ENCODE measurements at regions not wholly inside any gene's neighbourhood (a gene's known extent, or its start where the extent isn't known, plus 50 kb on each side); places are given as distances from the start of the nearest gene placed in this dataset.

GRCh38 chr4:146998157-146998556 is 52.5 kb upstream of the TTC29 start:
- H3K4me3 Mint-ChIP-seq: no peak overlapping the region
- peaks cover 2% of the 10 kb centered on the region for H3K27me3 Mint-ChIP-seq
- H3K27ac Mint-ChIP-seq: no peak overlapping the region
- peaks cover 2% of the 10 kb centered on the region for H3K36me3 Mint-ChIP-seq
- H3K4me1 Mint-ChIP-seq (ENCODE audit: low read depth): no peaks in the 10 kb centered on the region
- no peaks in the 10 kb centered on the region for H3K9me3 Mint-ChIP-seq (ENCODE audit: low read depth)

- Mint-ChIP-seq H3K9me3 (ENCODE audit: low read depth) (no peaks in the 10 kb centered on the region), H3K4me3 (no peak overlapping the region), H3K27me3 (no peaks in the 10 kb centered on the region), H3K4me1 (ENCODE audit: low read depth) (no peaks in the 10 kb centered on the region), H3K36me3 (no peaks in the 10 kb centered on the region), H3K27ac (no peak overlapping the region)
These were observed 58.5 kb upstream of the TTC29 start for GRCh38 chr4:147003956-147004809.

- H3K4me3 Mint-ChIP-seq: no peak overlapping the region
- no peaks in the 10 kb centered on the region for H3K9me3 Mint-ChIP-seq (ENCODE audit: low read depth)
- H3K4me1 Mint-ChIP-seq (ENCODE audit: low read depth): no peaks in the 10 kb centered on the region
- H3K27me3 Mint-ChIP-seq: no peaks in the 10 kb centered on the region
- no peaks in the 10 kb centered on the region for H3K36me3 Mint-ChIP-seq
- H3K27ac Mint-ChIP-seq: no peak overlapping the region
These were observed 60.6 kb upstream of the TTC29 start for GRCh38 chr4:147006229-147006628.

- Mint-ChIP-seq H3K36me3 (no peaks in the 10 kb centered on the region), H3K4me1 (ENCODE audit: low read depth) (no peaks in the 10 kb centered on the region), H3K9me3 (ENCODE audit: low read depth) (no peaks in the 10 kb centered on the region), H3K27me3 (no peaks in the 10 kb centered on the region), H3K27ac (no peak overlapping the region), H3K4me3 (no peak overlapping the region)
These were observed 64.2 kb upstream of the TTC29 start for GRCh38 chr4:147009875-147010274.

- H3K4me3 Mint-ChIP-seq: no peak overlapping the region
- H3K36me3 Mint-ChIP-seq: no peaks in the 10 kb centered on the region
- H3K27me3 Mint-ChIP-seq: peaks cover 3% of the 10 kb centered on the region
- no peaks in the 10 kb centered on the region for H3K9me3 Mint-ChIP-seq (ENCODE audit: low read depth)
- no peak overlapping the region for H3K27ac Mint-ChIP-seq
- H3K4me1 Mint-ChIP-seq (ENCODE audit: low read depth): no peaks in the 10 kb centered on the region
These were observed 65.7 kb upstream of the TTC29 start for GRCh38 chr4:147011411-147011810.

- Mint-ChIP-seq H3K27ac (no peak overlapping the region), H3K36me3 (no peaks in the 10 kb centered on the region), H3K9me3 (ENCODE audit: low read depth) (no peaks in the 10 kb centered on the region), H3K4me1 (ENCODE audit: low read depth) (no peaks in the 10 kb centered on the region), H3K4me3 (no peak overlapping the region), H3K27me3 (peaks cover 3% of the 10 kb centered on the region)
These were observed 66.5 kb upstream of the TTC29 start for GRCh38 chr4:147012059-147012707.

- peaks cover 3% of the 10 kb centered on the region for H3K27me3 Mint-ChIP-seq
- no peak overlapping the region for H3K4me3 Mint-ChIP-seq
- H3K9me3 Mint-ChIP-seq (ENCODE audit: low read depth): no peaks in the 10 kb centered on the region
- no peaks in the 10 kb centered on the region for H3K4me1 Mint-ChIP-seq (ENCODE audit: low read depth)
- H3K27ac Mint-ChIP-seq: no peak overlapping the region
- H3K36me3 Mint-ChIP-seq: no peaks in the 10 kb centered on the region
These were observed 69.3 kb upstream of the TTC29 start for GRCh38 chr4:147014946-147015345.

GRCh38 chr4:147015491-147015890 is 69.8 kb upstream of the TTC29 start:
- H3K9me3 Mint-ChIP-seq (ENCODE audit: low read depth): no peaks in the 10 kb centered on the region
- no peaks in the 10 kb centered on the region for H3K36me3 Mint-ChIP-seq
- H3K27ac Mint-ChIP-seq: no peak overlapping the region
- peaks cover 3% of the 10 kb centered on the region for H3K27me3 Mint-ChIP-seq
- no peaks in the 10 kb centered on the region for H3K4me1 Mint-ChIP-seq (ENCODE audit: low read depth)
- H3K4me3 Mint-ChIP-seq: no peak overlapping the region

GRCh38 chr4:147017081-147017480 is 71.4 kb upstream of the TTC29 start:
- Mint-ChIP-seq H3K9me3 (ENCODE audit: low read depth) (no peaks in the 10 kb centered on the region), H3K27ac (no peak overlapping the region), H3K4me1 (ENCODE audit: low read depth) (no peaks in the 10 kb centered on the region), H3K36me3 (no peaks in the 10 kb centered on the region), H3K4me3 (no peak overlapping the region), H3K27me3 (peaks cover 3% of the 10 kb centered on the region)

GRCh38 chr4:147019091-147019490 is 73.4 kb upstream of the TTC29 start:
- H3K4me3 Mint-ChIP-seq: no peak overlapping the region
- H3K4me1 Mint-ChIP-seq (ENCODE audit: low read depth): no peaks in the 10 kb centered on the region
- no peaks in the 10 kb centered on the region for H3K36me3 Mint-ChIP-seq
- H3K27me3 Mint-ChIP-seq: peaks cover 3% of the 10 kb centered on the region
- no peak overlapping the region for H3K27ac Mint-ChIP-seq
- no peaks in the 10 kb centered on the region for H3K9me3 Mint-ChIP-seq (ENCODE audit: low read depth)

- H3K36me3 Mint-ChIP-seq: no peaks in the 10 kb centered on the region
- no peak overlapping the region for H3K4me3 Mint-ChIP-seq
- H3K27ac Mint-ChIP-seq: no peak overlapping the region
- H3K27me3 Mint-ChIP-seq: no peaks in the 10 kb centered on the region
- H3K9me3 Mint-ChIP-seq (ENCODE audit: low read depth): no peaks in the 10 kb centered on the region
- no peaks in the 10 kb centered on the region for H3K4me1 Mint-ChIP-seq (ENCODE audit: low read depth)
These were observed 74.8 kb upstream of the TTC29 start for GRCh38 chr4:147020456-147020855.

GRCh38 chr4:147025042-147025441 is 79.4 kb upstream of the TTC29 start:
- Mint-ChIP-seq H3K4me1 (ENCODE audit: low read depth) (no peaks in the 10 kb centered on the region), H3K9me3 (ENCODE audit: low read depth) (no peaks in the 10 kb centered on the region), H3K27me3 (no peaks in the 10 kb centered on the region), H3K27ac (no peak overlapping the region), H3K4me3 (no peak overlapping the region), H3K36me3 (no peaks in the 10 kb centered on the region)

GRCh38 chr4:147029296-147029695 is 83.6 kb upstream of the TTC29 start:
- Mint-ChIP-seq H3K27ac (no peak overlapping the region), H3K4me3 (no peak overlapping the region), H3K4me1 (ENCODE audit: low read depth) (no peaks in the 10 kb centered on the region), H3K36me3 (no peaks in the 10 kb centered on the region), H3K27me3 (no peaks in the 10 kb centered on the region), H3K9me3 (ENCODE audit: low read depth) (no peaks in the 10 kb centered on the region)

- Mint-ChIP-seq H3K27me3 (peaks cover 20% of the 10 kb centered on the region), H3K4me1 (ENCODE audit: low read depth) (no peaks in the 10 kb centered on the region), H3K27ac (no peak overlapping the region), H3K9me3 (ENCODE audit: low read depth) (no peaks in the 10 kb centered on the region), H3K36me3 (no peaks in the 10 kb centered on the region), H3K4me3 (no peak overlapping the region)
These were observed 88.7 kb upstream of the TTC29 start for GRCh38 chr4:147034372-147034771.

GRCh38 chr4:147037069-147037468 is 91.4 kb upstream of the TTC29 start:
- no peaks in the 10 kb centered on the region for H3K9me3 Mint-ChIP-seq (ENCODE audit: low read depth)
- H3K4me3 Mint-ChIP-seq: no peak overlapping the region
- H3K4me1 Mint-ChIP-seq (ENCODE audit: low read depth): no peaks in the 10 kb centered on the region
- no peaks in the 10 kb centered on the region for H3K36me3 Mint-ChIP-seq
- no peak overlapping the region for H3K27ac Mint-ChIP-seq
- peaks cover 22% of the 10 kb centered on the region for H3K27me3 Mint-ChIP-seq
